Fibroblast of peridontal ligament (primary cell): ENCODE measurements at regions not wholly inside any gene's neighbourhood (a gene's known extent, or its start where the extent isn't known, plus 50 kb on each side); places are given as distances from the start of the nearest gene placed in this dataset.

ENCODE experiments used
- DNase-seq: peaks from one replicate; pipeline ENCODE4 v3.0.0-alpha.2; 2010; ENCODE audit errors: extremely low read depth

GRCh38 chr11:69904974-69905535, 85.8 kb upstream of the FGF3 start:
- no peak for DNase-seq

GRCh38 chr11:69905611-69906452, 86.6 kb upstream of the FGF3 start:
- DNase-seq = no peak

DNA sequence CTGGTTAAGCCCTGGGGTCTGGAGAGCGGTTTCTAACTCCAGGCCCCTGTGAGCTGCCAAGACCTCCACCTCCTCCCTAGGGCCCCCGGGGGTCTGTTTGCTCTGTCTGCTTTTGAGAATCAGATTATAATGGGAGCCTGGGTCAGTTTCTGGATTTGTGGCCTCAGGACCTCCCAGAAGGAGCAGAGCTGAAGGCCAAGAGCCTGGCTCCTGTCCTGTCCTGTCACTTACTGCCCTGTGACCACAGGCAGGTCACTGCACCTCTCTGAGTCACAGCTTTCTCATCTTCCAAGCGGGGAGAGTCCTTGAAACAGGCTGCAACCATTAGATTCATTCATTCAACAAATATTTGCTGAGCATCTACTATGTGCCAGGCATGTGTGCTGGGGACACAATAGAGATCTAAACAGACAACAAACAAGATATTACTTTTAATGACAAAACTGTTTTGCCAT, 87.3 kb upstream of the FGF3 start:
- DNase-seq = no peak

DNA sequence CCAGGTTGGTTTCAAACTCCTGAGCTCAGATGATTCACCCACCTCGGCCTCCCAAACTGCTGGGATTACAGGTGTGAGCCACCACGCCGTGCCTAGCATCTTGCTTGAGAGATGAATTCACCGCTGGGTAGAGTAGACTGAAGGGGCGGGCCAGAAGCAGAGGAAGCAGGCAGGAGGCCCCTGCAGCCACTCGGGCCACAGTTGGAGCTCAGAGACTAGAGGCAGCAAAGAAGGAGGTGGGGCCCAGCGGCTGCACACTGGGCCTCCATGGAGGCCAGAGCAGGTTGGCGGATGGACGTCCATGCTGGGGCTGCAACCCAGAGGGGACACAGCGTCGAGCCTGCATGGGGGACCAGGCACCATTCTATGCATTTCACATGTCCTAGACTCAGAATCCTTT, 88.4 kb upstream of the FGF3 start:
- DNase-seq = no peak

DNA sequence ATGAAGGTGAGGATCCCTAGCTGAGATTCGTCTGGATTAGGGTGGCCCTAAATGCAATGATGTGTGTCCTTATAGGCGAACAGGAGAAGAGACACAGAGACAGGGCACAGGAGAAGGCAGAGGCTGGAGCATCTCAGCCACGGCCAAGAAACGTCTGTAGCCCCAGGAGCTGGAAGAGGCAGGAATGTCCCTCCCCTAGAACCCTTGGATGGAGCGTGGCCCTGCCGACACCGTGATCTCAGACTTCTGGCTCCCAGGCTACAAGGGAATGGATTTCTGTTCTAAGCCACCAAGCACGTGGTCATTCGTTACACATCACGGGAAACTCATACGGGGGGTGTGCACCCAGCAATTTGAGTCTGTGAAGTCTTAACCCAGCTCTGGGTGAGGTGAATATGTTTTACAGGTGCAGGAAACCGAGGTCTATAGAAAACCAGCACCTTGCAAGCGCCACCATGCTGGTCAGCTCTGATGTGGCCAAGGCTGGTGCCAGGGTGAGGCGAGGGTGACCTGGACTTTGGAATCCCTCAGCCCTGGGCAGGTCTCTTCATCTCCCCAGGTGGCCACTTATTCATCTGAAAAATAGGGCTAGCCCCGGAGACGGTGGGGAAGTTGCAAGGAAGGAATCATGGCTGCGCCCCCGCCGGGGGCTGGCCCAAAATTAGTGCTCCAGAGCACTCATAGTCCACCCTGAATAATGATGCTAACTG, 89.5 kb upstream of the FGF3 start:
- no peak for DNase-seq

DNA sequence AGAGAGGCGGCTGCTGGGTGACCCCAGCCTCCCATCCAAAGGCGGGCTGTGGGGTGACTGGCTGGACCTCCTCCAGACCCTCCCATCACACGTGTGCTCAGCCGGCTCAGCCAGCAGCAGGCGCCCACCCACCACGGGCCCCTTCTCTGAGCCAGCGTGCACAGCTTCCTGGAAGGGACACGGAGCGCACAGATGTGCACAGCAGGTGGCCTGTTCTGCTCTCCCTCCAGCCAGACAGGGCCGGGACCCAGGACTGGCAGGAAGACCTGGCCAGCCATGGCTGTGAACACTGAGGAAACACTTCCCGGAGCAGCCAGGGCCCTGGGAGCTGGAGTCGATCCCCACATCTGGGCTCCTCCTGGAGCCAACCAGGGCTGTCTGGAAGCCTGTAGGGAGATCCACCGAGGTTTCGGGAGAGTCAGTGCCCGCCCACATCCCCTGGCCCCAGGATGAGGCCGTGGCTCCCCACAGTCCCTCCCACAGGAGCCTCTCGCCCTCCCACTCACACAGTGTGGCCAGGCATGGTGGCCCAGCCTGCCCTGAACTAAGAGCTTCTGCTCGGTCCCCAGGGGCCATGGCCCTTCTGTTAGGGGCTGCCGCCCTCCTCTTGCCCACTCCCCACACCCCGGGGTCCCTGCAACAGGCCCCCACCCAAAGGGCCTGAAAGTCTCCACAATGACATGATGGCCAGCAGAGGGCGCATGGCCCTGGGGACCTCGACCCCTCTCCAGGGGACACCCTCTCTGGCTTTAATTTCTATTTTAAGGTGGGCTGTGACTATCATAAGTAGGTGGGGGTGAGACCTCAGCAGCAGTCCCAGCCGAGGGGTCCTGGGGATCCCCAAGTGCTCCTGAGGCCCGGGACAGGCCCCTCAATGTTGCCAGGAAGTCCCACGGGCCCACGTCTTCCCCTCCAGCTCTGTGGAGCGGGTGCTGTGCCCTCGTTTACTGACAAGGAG, 90.6 kb upstream of the FGF3 start:
- no peak for DNase-seq

DNA sequence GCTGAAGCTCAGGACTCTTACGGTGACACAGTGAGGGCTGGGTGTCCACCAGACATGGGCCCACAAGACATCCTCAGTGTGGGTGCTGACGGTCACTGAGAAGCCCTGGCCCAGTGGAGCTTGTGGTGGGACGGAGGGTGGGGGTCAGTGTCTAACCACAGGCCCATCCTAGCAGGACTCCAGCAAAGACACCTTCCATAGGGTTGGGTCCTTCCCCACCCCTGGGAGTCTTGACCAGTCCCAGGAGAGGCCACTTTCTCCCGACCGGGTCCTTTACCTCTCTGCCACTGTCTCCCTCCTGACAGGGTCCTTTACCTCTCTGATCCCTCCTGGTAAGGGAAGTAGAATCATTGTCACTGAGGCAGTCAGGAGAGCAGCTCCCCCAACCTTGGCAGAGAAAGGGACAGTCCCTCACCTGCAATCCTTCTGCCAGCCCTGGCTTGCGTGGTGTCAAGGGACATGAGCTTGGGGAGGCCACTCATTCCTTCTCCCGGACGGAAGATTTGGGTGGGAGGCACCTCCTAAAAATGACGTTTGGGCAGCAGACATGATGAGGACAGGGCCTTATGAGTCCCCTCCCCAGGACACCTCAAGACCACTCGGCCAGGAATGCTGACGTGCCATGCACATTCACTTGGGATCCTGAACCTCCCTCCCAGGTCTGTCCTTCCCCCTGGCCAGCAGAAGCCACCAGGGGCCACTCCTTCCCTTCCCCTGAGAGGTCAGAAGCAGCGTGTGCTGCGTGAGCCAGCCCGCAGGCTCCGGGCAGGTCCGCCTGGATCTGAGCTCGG, 91.5 kb upstream of the FGF3 start:
- no peak for DNase-seq

- no peak for DNase-seq
These were observed 92.3 kb upstream of the FGF3 start for GRCh38 chr11:69911310-69912160.

- no peak for DNase-seq
These were observed 93.1 kb upstream of the FGF3 start for GRCh38 chr11:69912161-69912910.

DNA sequence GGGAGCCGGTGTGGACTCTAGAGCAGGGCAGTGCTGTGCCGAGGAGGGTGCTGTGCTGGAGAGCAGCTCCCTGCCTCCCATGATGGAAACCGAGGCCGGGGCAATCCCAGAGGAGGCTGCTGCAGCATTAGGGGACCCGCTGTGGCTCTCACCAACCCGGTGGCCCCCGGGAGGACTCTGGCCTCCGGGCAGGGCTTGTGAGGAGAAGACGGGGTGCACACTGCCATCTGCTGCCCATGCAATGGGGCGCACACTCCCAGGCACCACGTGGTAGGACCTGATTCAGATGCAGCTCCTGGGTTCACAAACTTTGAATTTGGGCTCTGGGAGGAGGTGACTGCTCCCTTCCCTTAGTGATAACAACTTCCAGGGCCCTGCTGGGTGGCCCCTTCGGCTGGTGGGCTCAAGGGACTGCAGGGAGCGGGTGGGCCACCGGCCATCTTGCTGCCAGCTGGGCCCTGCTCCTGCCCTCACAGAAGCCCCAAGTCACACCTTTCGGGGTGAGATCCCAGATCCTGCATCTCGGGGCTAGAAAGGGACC, 93.8 kb upstream of the FGF3 start:
- DNase-seq = peak; percentile 14

DNA sequence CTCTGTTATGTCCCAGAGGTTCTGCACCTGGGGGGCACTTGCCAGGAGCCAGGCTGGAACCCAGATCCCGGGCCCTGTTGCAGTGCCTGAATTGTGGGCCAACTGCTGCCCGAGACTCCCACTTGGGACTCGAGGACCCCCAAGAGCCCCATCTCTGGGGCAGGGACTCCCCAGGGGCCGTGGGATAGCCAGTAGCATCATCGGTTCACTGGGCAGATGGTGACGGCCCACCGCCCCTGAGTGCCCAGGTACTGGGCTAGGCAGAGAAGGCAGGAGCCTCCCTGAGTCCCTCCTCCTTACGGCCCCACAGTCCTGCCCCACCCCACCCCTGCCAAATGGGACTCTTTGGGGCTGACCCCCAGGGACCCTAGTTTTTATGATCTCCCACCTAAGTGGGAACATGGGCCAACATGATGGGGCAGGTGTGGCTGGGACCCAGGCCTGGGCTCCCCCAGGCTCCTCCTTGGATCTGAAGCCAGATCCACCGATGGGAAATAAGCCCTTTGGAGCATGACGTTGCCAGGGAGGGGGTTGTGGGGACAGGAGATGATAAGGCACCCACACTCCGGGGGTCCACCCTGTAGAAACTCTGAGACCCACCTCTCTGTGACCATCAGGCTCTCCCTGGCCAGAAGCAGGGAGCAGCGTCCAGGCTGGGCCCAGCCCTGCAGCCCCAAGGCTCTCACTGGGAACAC, 94.5 kb upstream of the FGF3 start:
- no peak for DNase-seq

DNA sequence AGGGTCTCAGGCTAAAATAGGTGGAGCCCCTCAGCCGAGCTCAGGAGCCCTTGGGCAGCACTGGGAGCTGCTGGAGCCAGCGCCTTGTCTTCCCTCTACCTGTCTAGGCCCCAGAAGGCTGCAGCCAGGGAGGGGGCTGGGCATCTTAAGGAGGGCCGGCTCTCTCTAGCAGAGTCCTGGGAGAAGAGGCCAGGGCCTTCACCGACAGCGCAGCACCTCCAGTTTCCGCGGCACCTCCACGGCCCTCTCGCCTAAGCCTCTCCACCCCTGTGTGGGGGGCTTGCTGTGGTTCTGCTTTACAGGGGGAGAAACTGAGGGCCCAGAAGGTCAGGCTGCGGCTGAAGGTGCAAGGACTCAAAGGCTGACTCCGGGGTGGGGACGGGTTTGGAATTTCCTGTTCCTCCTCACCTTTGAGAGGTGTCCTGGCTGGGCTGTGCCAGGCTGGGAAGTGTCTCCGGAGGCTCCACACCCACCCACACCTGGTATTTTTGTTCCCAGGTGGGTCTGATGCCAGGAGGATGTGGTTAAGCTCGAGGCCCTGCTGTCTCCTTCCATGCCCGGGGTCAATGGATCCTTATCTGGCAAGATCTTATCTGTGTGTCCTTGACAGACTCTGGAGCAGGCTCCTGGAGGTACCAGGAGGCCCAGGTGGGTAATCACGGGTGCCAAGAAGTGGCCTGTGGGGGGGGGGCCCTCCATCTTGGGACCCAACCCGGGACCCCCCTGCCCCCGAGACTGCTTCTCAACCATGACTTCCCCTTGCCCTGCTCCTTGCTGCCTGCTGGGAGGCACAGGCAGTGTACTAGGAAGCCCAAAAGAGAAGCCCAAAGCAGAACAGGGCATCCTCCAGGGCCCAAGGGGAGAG, 95.3 kb upstream of the FGF3 start:
- DNase-seq = no peak

DNA sequence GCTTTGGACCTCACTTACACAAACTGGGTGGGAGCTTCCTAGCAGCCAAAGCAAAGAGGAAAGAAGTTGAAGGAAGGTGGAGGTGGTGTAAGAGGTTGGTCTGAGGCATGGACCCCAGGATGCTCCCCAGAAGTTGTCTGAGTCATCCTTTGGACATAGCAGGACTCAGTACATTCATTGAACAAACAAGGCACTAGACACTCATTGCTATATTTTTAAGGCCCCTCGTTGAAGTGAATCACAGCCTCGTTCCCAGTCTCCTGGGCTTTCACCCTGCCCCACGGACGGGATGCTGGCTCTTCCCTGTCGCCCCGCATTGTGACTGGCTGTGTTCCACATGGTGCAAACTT, 95.9 kb upstream of the FGF3 start:
- DNase-seq = peak; percentile 16

- DNase-seq = peak; percentile 61
These were observed 96.5 kb upstream of the FGF3 start for GRCh38 chr11:69915501-69916250.

DNA sequence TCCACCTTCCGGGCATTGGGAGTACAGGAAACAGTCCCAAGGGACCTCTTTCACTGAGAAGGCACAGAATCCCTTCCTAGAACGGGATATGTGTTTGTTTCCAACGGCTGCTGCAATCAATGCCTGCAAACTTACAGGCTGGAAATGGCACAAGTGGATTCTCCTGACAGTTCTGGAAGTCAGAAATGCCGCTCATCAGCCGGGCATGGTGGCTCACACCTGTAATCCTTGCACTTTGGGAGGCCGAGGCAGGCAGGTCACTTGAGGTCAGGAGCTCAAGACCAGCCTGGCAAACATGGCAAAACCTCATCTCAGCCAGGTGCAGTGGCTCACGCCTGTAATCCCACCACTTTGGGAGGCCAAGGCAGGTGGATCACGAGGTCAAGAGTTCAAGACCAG, 97.0 kb upstream of the FGF3 start:
- DNase-seq = peak; percentile 12

DNA sequence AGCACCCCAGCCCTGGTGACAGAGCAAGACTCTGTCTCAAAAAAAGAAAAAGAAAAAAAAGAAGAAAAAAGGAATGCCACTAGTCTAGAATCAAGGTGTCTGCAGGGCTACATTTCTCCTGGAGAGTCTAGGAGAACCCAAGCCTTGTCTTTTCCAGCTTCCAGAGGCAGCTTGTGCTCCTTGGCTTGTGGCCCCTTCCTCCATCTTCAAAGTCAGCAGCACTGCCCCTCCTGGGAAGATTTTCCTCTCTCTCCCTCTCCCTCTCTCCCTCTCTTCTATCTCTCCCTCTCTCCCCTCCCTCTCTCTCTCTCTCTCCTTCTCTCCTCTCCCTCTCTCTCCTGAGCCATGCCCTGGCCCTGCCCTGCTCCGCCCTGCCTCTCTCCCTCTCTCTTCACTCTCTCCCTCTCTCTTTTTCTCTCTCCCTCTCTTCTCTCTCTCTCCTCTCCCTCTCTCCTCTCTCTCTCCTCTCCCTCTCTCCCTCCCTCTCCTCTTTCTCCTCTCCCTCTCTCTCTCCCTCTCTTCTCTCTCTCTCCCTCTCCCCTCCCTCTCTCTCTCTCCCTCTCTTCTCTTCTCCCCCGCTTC, 97.7 kb upstream of the FGF3 start:
- no peak for DNase-seq
